ENCODE measurements at regions not wholly inside any gene's neighbourhood (a gene's known extent, or its start where the extent isn't known, plus 50 kb on each side); places are given as distances from the start of the nearest gene placed in this dataset.
A peak's percentile ranks its signal among the peaks of the same experiment; 100 is the strongest.

DNA sequence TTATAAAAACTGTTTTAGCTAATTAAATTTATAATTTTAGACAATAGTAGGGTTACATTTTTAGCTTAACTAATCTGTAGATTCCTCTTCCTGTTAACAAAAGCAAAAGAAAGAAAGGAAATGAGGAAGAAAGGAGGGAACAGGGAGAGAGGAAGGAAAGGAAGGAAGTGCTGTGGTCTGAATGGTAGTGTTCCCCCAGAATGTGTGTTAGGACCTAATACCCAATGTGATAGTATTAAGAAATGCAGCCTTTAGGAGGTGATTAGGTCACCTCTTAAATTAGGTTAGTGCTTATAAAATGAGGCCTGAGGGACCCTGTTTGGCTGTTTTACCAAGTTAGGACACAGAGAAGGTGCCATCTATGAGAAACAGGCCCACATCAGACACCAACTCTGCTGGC is 136.9 kb upstream of the SAMSN1 start:
- Histone ChIP-seq H3K4me1 (ENCODE audit: insufficient read depth, low read length) (no peaks in the 10 kb centered on the region), H2BK20ac (ENCODE audit: low read depth, low read length, poor library complexity, severe bottlenecking) (no peak overlapping the region), H3K9me3 (ENCODE audit: control insufficient read depth, low read depth, low read length) (no peaks in the 10 kb centered on the region), H4K8ac (replicated peaks; ENCODE audit: insufficient read length, low read depth, low read length) (no peak overlapping the region), H3K23ac (ENCODE audit: insufficient read length, low read depth, low read length) (no peak overlapping the region), H3K9ac (ENCODE audit: extremely low read depth, insufficient read length, low read length) (no peak overlapping the region), H2BK5ac (ENCODE audit: insufficient read length, low read length) (no peak overlapping the region), H2BK12ac (ENCODE audit: insufficient read length, low read depth, low read length) (no peak overlapping the region), H3K23me2 (ENCODE audit: insufficient read length, low read depth, low read length, poor library complexity, severe bottlenecking) (no peaks in the 10 kb centered on the region), H2AFZ (ENCODE audit: low read length) (no peak overlapping the region), H3K14ac (ENCODE audit: insufficient read depth, low read length) (no peak overlapping the region), H2BK120ac (ENCODE audit: low read depth, low read length, poor library complexity, severe bottlenecking) (no peak overlapping the region), H3K18ac (ENCODE audit: insufficient read length, low read depth, low read length) (no peak overlapping the region), H2BK15ac (ENCODE audit: low read depth, low read length) (no peak overlapping the region), H4K20me1 (ENCODE audit: control insufficient read depth, insufficient read depth, insufficient read length) (no peaks in the 10 kb centered on the region), H3K4ac (ENCODE audit: low read depth, low read length) (no peak overlapping the region), H2AK5ac (ENCODE audit: insufficient read length, low read length) (no peak overlapping the region), H4K91ac (ENCODE audit: insufficient read length, low read depth, low read length) (no peak overlapping the region), H3K27me3 (ENCODE audit: insufficient read depth, low read length) (no peaks in the 10 kb centered on the region), H3K27ac (ENCODE audit: insufficient read length, low read depth, low read length) (no peak overlapping the region), H3T11ph (ENCODE audit: low read length) (no peak overlapping the region), H3K79me2 (ENCODE audit: insufficient read depth, low read length) (no peaks in the 10 kb centered on the region), H4K5ac (ENCODE audit: insufficient read length, low read depth, low read length) (no peak overlapping the region), H3K79me1 (ENCODE audit: insufficient read depth, low read depth, low read length, poor library complexity, severe bottlenecking) (no peaks in the 10 kb centered on the region), H3K56ac (ENCODE audit: insufficient read length, low read depth, low read length) (no peak overlapping the region), H3K4me2 (ENCODE audit: insufficient read depth, insufficient read length, low read length) (no peak overlapping the region)
- Mint-ChIP-seq H3K4me1 (peaks cover 2 to 8% of the 10 kb centered on the region in 2 experiments; a peak in 1 of 4 replicates), H3K4me3 (no peak overlapping the region), H3K27ac (peak overlapping the region in 1 of 3 experiments; percentile 41; a peak in 1 of 7 replicates), H3K9me3 (no peaks in the 10 kb centered on the region), H3K27me3 (ENCODE audit: low read depth) (no peaks in the 10 kb centered on the region), H3K36me3 (ENCODE audit: insufficient read depth in 1 of 3, low read depth in 3 of 3) (no peaks in the 10 kb centered on the region)
- TF ChIP-seq, protein P1, sequence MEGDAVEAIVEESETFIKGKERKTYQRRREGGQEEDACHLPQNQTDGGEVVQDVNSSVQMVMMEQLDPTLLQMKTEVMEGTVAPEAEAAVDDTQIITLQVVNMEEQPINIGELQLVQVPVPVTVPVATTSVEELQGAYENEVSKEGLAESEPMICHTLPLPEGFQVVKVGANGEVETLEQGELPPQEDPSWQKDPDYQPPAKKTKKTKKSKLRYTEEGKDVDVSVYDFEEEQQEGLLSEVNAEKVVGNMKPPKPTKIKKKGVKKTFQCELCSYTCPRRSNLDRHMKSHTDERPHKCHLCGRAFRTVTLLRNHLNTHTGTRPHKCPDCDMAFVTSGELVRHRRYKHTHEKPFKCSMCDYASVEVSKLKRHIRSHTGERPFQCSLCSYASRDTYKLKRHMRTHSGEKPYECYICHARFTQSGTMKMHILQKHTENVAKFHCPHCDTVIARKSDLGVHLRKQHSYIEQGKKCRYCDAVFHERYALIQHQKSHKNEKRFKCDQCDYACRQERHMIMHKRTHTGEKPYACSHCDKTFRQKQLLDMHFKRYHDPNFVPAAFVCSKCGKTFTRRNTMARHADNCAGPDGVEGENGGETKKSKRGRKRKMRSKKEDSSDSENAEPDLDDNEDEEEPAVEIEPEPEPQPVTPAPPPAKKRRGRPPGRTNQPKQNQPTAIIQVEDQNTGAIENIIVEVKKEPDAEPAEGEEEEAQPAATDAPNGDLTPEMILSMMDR (conservative IDR thresholded peaks at IDR 0.05): no peak
- DNase-seq: no peak

Measured in H9 (cell line).